BJ (cell line): ENCODE measurements at regions not wholly inside any gene's neighbourhood (a gene's known extent, or its start where the extent isn't known, plus 50 kb on each side); places are given as distances from the start of the nearest gene placed in this dataset.

ENCODE experiments used
- CTCF ChIA-PET: fragments of 350-600 bp; formaldehyde crosslinking; extraction: SDS; loops from one replicate; lab custom pipeline; 2021; ENCODE audit warnings: antibody characterized with exemption, inconsistent platforms; lab: Yijun Ruan, JAX
- POLR2A ChIA-PET: fragments of 300-600 bp; sonication (Branson Sonifier 250); formaldehyde crosslinking; extraction: SDS; loops from one replicate; lab custom pipeline; 2021; ENCODE audit warnings: antibody characterized with exemption; lab: Charles Lee
- DNase-seq: peaks from one replicate; pipeline ENCODE4 v3.0.0-alpha.2; 2011; ENCODE audit warnings: low read depth
- H3K27me3 ChIP-seq: 2 replicates; pipeline ENCODE4 v1.6.0; 2011; ENCODE audit warnings: low read length; ENCODE audit not compliant: control insufficient read depth, insufficient read depth
- H3K36me3 ChIP-seq: 2 replicates; pipeline ENCODE4 v1.5.1; 2011; ENCODE audit warnings: low read length; ENCODE audit not compliant: control insufficient read depth, insufficient read depth
- H3K4me3 ChIP-seq: 2 replicates; pipeline ENCODE4 v1.5.1; 2011; ENCODE audit warnings: low read depth, mild to moderate bottlenecking, control low read depth, low read length
- TF ChIP-seq, protein P1 (sequence below): IDR thresholded peaks from 2 replicates; pipeline ENCODE4 v1.5.1; 2011; ENCODE audit warnings: low read depth, mild to moderate bottlenecking, control low read depth, inconsistent platforms, low read length, moderate library complexity; ENCODE audit not compliant: insufficient read depth

DNA sequence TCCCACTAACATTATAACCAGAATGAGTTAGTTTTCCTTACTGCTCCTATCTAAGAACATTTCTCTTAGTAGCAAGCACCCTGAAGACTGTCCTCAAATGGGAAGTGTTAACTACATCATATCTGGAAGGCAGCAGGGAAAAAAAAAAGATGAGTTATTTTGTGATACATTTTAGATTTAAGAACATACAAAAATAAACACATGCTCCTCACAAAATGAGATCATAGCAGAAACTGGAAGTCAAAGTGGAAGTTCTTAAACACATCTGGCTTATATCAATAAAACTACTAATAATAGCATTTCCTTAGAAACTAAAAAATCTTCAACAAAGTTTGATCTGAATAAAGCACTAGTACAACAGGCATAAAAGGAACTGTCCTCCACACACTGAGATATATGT is 70.4 kb downstream of the SLITRK6 start:
- CTCF ChIA-PET = no interaction called here

DNA sequence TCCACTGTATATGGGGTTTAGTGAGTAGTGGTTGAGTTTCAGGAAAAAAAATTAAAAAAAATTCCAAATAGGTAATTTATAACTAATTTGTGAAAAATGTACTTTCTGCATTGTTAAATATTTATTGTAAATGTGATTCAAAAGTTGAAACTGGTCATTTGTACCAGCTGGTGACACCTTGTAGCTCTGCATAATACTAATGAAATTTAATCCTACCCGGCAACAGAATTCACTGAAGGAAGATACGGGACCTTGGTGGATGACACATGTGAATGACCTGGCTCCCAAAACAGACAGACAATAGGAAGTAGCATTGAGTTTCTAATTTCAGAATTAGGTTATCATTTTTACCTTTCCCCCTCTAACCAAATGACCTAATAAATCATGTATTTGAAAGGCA is 73.8 kb downstream of the SLITRK6 start:
- DNase-seq = no peak
- POLR2A ChIA-PET = no interaction called here
- TF ChIP-seq, protein P1, sequence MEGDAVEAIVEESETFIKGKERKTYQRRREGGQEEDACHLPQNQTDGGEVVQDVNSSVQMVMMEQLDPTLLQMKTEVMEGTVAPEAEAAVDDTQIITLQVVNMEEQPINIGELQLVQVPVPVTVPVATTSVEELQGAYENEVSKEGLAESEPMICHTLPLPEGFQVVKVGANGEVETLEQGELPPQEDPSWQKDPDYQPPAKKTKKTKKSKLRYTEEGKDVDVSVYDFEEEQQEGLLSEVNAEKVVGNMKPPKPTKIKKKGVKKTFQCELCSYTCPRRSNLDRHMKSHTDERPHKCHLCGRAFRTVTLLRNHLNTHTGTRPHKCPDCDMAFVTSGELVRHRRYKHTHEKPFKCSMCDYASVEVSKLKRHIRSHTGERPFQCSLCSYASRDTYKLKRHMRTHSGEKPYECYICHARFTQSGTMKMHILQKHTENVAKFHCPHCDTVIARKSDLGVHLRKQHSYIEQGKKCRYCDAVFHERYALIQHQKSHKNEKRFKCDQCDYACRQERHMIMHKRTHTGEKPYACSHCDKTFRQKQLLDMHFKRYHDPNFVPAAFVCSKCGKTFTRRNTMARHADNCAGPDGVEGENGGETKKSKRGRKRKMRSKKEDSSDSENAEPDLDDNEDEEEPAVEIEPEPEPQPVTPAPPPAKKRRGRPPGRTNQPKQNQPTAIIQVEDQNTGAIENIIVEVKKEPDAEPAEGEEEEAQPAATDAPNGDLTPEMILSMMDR = no peak

More for the DNA sequence above, 70.4 kb downstream of the SLITRK6 start:
- TF ChIP-seq, protein P1 = no peak
- POLR2A ChIA-PET = no interaction called here
- Histone ChIP-seq H3K27me3 (no peaks in the 10 kb centered on the region), H3K4me3 (no peak overlapping the region), H3K36me3 (no peaks in the 10 kb centered on the region)
- peak; percentile 23 for DNase-seq

DNA sequence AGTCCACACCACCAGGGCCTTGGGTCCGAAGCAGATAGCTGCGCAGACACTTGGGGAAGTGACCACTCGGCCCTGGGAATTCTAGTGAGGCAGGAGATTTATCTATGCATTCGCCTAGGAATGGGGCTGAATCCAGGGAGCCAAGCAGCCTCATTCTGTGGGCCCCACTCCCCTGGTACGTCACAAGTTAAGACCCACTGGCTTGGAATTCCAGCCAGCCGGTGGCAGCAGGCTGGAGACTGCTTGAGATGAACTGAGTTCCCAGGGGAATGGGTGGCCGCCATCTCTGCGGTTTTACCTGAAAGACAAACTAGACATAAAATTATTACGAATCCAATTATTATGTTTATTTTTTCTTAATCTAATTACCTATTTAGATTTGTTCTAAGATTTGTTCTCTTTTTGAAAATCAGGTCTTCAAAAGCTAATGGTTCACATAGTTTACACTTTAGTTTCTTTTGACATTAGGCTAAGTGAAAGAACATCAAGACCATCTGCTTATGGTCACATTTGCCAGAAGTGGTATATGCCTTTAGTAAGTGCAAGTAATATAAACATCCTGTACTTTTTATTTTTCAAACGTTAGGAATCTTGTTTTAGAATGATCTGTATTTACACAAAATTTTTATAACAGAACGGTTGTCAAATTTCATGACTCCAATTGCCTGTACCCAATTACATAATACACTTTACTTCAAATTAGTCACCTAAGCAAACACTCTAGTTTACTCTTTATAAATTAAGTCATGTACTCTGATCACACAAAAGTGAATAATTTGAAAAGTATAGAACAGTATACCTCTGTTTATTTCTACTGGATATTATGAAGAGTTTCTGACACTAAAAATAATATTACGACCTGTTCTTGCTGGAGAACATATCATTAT is 74.4 kb downstream of the SLITRK6 start:
- ChIA-PET POLR2A (no interaction called here), CTCF (no interaction called here)
- H3K27me3 ChIP-seq = no peaks in the 10 kb centered on the region
- no peak for DNase-seq
- no peaks in the 10 kb centered on the region for H3K36me3 ChIP-seq
- TF ChIP-seq, protein P1 = no peak
- H3K4me3 ChIP-seq = no peak overlapping the region

More for the DNA sequence above, 73.8 kb downstream of the SLITRK6 start:
- CTCF ChIA-PET = interaction anchor here (1.2 to 1.6 kb wide), 2 partner anchors 20 to 22 kb away, joined by 3 to 4 read pairs; no protein-coding TSS in a partner anchor
- H3K4me3 ChIP-seq = no peak overlapping the region
- H3K27me3 ChIP-seq = no peaks in the 10 kb centered on the region
- H3K36me3 ChIP-seq = no peaks in the 10 kb centered on the region

DNA sequence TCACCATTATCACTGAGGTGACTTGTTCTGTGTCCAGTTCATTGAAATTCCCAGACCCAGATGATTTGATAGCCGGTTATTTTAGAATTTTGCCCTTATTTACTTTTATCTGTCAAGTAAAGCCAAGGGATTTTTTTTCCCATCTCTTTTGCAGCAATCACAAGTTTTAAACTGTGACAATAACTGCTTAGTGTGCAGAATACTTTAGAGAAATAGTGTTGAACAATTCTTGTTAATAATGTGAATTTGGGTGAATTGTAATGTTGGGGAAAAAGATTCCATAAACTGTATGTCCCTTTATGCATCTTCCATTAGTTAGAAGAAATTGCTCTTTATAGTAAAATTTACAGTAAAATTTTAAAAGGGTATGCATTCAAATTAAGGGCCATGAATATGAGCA is 79.5 kb downstream of the SLITRK6 start:
- POLR2A ChIA-PET = no interaction called here
- TF ChIP-seq, protein P1 = no peak
- Histone ChIP-seq H3K36me3 (no peaks in the 10 kb centered on the region), H3K4me3 (no peak overlapping the region), H3K27me3 (no peaks in the 10 kb centered on the region)
- CTCF ChIA-PET = no interaction called here
- DNase-seq = no peak

DNA sequence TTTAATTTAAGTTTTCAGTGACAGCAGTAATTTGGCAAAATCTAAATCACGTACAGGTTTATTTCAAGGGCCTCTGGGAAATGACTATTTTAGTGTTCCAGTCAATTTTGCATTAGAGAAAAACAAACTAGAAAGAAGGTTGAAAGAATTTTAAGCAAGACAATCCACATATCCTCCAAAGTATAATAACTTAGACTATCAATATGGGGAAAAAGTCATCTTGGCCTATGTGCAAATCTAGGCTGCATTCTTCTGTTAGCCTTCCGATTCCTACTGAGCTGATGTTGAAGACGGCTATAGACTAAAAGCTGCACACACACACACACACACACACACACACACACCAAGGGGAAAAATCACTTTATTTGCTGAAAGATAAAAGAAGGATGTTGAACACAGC is 81.3 kb downstream of the SLITRK6 start:
- TF ChIP-seq, protein P1 = no peak
- Histone ChIP-seq H3K36me3 (no peaks in the 10 kb centered on the region), H3K27me3 (no peaks in the 10 kb centered on the region), H3K4me3 (no peak overlapping the region)
- ChIA-PET CTCF (no interaction called here), POLR2A (no interaction called here)
- DNase-seq = no peak
